B cell (primary cell): ENCODE measurements at regions not wholly inside any gene's neighbourhood (a gene's known extent, or its start where the extent isn't known, plus 50 kb on each side); places are given as distances from the start of the nearest gene placed in this dataset.

ENCODE experiments used
- ATAC-seq: fragments of 200-7000 bp; cut with Tn5 transposase; one replicate; pipeline ENCODE4 v1.10.0; 2021; ENCODE audit warnings: low read depth, mild to moderate bottlenecking, moderate number of reproducible peaks, moderate library complexity
- CTCF ChIA-PET: fragments of 350-600 bp; sonication (Branson Sonifier 250); formaldehyde crosslinking; loops from one replicate; lab custom pipeline; 2021; ENCODE audit warnings: antibody characterized with exemption, inconsistent platforms; lab: Charles Lee
- POLR2A ChIA-PET: fragments of 350-600 bp; sonication (Branson Sonifier 250); formaldehyde crosslinking; loops from one replicate; lab custom pipeline; 2021; ENCODE audit warnings: antibody characterized with exemption; lab: Charles Lee
- DNase-seq: peaks from one replicate; pipeline ENCODE4 v3.0.0; 2013
- H2AFZ ChIP-seq: 2 replicates; pipeline ENCODE4 v1.6.1; 2012; ENCODE audit warnings: mild to moderate bottlenecking, low read depth, low read length; ENCODE audit not compliant: insufficient read depth, poor library complexity, severe bottlenecking
- H3K27ac ChIP-seq, 2 donors: 1 replicate in 1 of 2; 2 replicates in 1 of 2; pipeline ENCODE4 v1.5.1; 2012 to 2013; ENCODE audit warnings: low read length in 2 of 2, mild to moderate bottlenecking in 2 of 2, moderate library complexity in 1 of 2
- H3K27me3 ChIP-seq, 4 experiments: fragments of 200-600 bp in 1 of 4; sonication (generic) in 1 of 4; replicated peaks in 1 of 4; 1 replicate in 2 of 4; 2 replicates in 2 of 4; pipeline versions ENCODE4 v1.6.1 to v1.7.0; 2013 to 2016; ENCODE audit warnings: low read length in 3 of 4, mild to moderate bottlenecking in 2 of 4, mixed read lengths in 1 of 4, moderate library complexity in 1 of 4; ENCODE audit not compliant: insufficient read depth in 4 of 4, control insufficient read depth in 3 of 4; ENCODE audit errors: control extremely low read depth in 1 of 4
- H3K36me3 ChIP-seq, 2 experiments: replicated peaks in 1 of 2; 1 replicate in 1 of 2; 2 replicates in 1 of 2; pipeline versions ENCODE4 v1.6.1 to v1.7.1; 2013; ENCODE audit warnings: low read length in 1 of 2; ENCODE audit not compliant: insufficient read depth in 2 of 2, control insufficient read depth in 1 of 2; ENCODE audit errors: control extremely low read depth in 1 of 2, extremely low read depth in 1 of 2
- H3K4me1 ChIP-seq, 2 donors: fragments of 200-600 bp in 1 of 2; sonication (generic) in 1 of 2; 1 replicate in 1 of 2; 2 replicates in 1 of 2; pipeline versions ENCODE4 v1.5.1 to v1.6.1; 2013 to 2017; ENCODE audit warnings: low read length in 2 of 2; ENCODE audit not compliant: control insufficient read depth in 2 of 2, insufficient read depth in 2 of 2
- H3K4me2 ChIP-seq: replicated peaks from 2 replicates; pipeline ENCODE3; 2012; ENCODE audit warnings: mild to moderate bottlenecking, low read depth, low read length; ENCODE audit not compliant: poor library complexity, severe bottlenecking
- H3K4me3 ChIP-seq, 5 experiments: fragments of 200-600 bp in 1 of 5; sonication (generic) in 1 of 5; 1 replicate in 3 of 5; 2 replicates in 2 of 5; pipeline versions ENCODE4 v1.5.1 to v1.7.0; 2011 to 2016; ENCODE audit warnings: low read length in 4 of 5, mild to moderate bottlenecking in 4 of 5, low read depth in 2 of 5, control low read depth in 1 of 5, moderate library complexity in 1 of 5; ENCODE audit not compliant: insufficient read depth in 1 of 5; ENCODE audit errors: control extremely low read depth in 1 of 5, extremely low read depth in 1 of 5
- H3K79me2 ChIP-seq: fragments of 200-600 bp; sonication (generic); one replicate; pipeline ENCODE4 v1.6.0; 2016; ENCODE audit warnings: low read length; ENCODE audit not compliant: control insufficient read depth, insufficient read depth
- H3K9ac ChIP-seq: fragments of 200-600 bp; sonication (generic); 2 replicates; pipeline ENCODE4 v1.6.1; 2017; ENCODE audit warnings: mild to moderate bottlenecking, low read length, moderate library complexity
- H3K9me3 ChIP-seq, 3 donors: one replicate each; pipeline versions ENCODE4 v1.6.1 to v1.7.1; 2013; ENCODE audit warnings: low read length in 2 of 3; ENCODE audit not compliant: control insufficient read depth in 2 of 3, insufficient read depth in 1 of 3; ENCODE audit errors: control extremely low read depth in 1 of 3
- H4K20me1 ChIP-seq: 2 replicates; pipeline ENCODE4 v1.6.0; 2012; ENCODE audit warnings: mild to moderate bottlenecking, low read length; ENCODE audit not compliant: insufficient read depth, control insufficient read depth, poor library complexity, severe bottlenecking
- H3K27ac Mint-ChIP-seq: one replicate; pipeline ENCODE4 v1.8.0; 2021; ENCODE audit warnings: mixed read lengths
- H3K27me3 Mint-ChIP-seq: one replicate; pipeline ENCODE4 v1.8.0; 2021; ENCODE audit warnings: mixed read lengths
- H3K4me1 Mint-ChIP-seq: one replicate; pipeline ENCODE4 v1.8.0; 2021; ENCODE audit warnings: mixed read lengths
- H3K4me3 Mint-ChIP-seq: one replicate; pipeline ENCODE4 v1.8.0; 2021; ENCODE audit warnings: mixed read lengths
- H3K9me3 Mint-ChIP-seq: one replicate; pipeline ENCODE4 v1.8.0; 2022; ENCODE audit warnings: mixed read lengths; ENCODE audit not compliant: insufficient read depth
- CTCF ChIP-seq: fragments of 200-600 bp; IDR thresholded peaks from one replicate; pipeline ENCODE4 v1.8.0; 2022; ENCODE audit warnings: antibody characterized with exemption, mild to moderate bottlenecking
- EZH2 ChIP-seq: IDR thresholded peaks from 2 replicates; pipeline ENCODE4 v1.6.1; 2012; ENCODE audit warnings: borderline replicate concordance, low read depth, mild to moderate bottlenecking, moderate library complexity, low read length; ENCODE audit not compliant: insufficient read depth, poor library complexity, severe bottlenecking
- WGBS: methylation state at CpG from one replicate; pipeline ENCODE4 v1.1.5; 2013; ENCODE audit warnings: missing lambda C conversion rate; ENCODE audit not compliant: insufficient coverage; 5-methylcytosine and 5-hydroxymethylcytosine counted together
- intact Hi-C: fragments of 100-400 bp; cut with micrococcal nuclease; formaldehyde crosslinking; loops from one replicate; pipeline ENCODE4 v1.10.0; 2022

- POLR2A ChIA-PET, result no interaction called here
- Histone ChIP-seq H3K4me3 (no peak overlapping the region), H3K27ac (no peak overlapping the region), H3K4me2 (no peak overlapping the region), H2AFZ (no peak overlapping the region), H3K36me3 (no peaks in the 10 kb centered on the region), H3K27me3 (peaks cover 0 to 61% (median 9%) of the 10 kb centered on the region in 4 experiments), H3K9ac (no peak overlapping the region), H3K79me2 (no peaks in the 10 kb centered on the region), H3K4me1 (peaks cover 25 to 27% of the 10 kb centered on the region in 2 donors), H3K9me3 (peaks cover 0 to 24% (median 1%) of the 10 kb centered on the region in 3 donors), H4K20me1 (no peaks in the 10 kb centered on the region)
- intact Hi-C loops, result no loop called here
- peaks cover 44% of the 10 kb centered on the region for H3K27me3 Mint-ChIP-seq
- CTCF ChIA-PET, result interaction anchor here (1.3 to 6.0 kb wide), 4 partner anchors 151 to 211 kb away, joined by 3 to 57 read pairs (median 6); partner anchors contain the start of gene ARL4C
- DNase-seq (no peak), ATAC-seq (no peak)
- TF ChIP-seq EZH2 (no peak), CTCF (no peak)
- peaks cover 2% of the 10 kb centered on the region for H3K9me3 Mint-ChIP-seq
- H3K4me1 Mint-ChIP-seq, result peaks cover 31% of the 10 kb centered on the region
- H3K27ac Mint-ChIP-seq, result no peak overlapping the region
- no peak overlapping the region for H3K4me3 Mint-ChIP-seq
- whole genome bisulfite sequencing, result 93% methylated on average over 2 of the region's 8 CpGs
Observed at GRCh38 chr2:234286118-234286598, 210.7 kb downstream of the ARL4C start.

GRCh38 chr2:234285541-234285940 is 211.3 kb downstream of the ARL4C start:
- Histone ChIP-seq H3K36me3 (no peaks in the 10 kb centered on the region), H3K27ac (no peak overlapping the region), H3K4me3 (no peak overlapping the region), H3K4me1 (peaks cover 18 to 21% of the 10 kb centered on the region in 2 donors), H3K27me3 (peaks cover 0 to 54% (median 10%) of the 10 kb centered on the region in 4 experiments), H3K9me3 (peaks cover 0 to 18% (median 1%) of the 10 kb centered on the region in 3 donors), H3K79me2 (no peaks in the 10 kb centered on the region), H3K9ac (no peak overlapping the region), H4K20me1 (no peaks in the 10 kb centered on the region), H2AFZ (no peak overlapping the region), H3K4me2 (no peak overlapping the region)
- ATAC-seq (no peak), DNase-seq (no peak)
- H3K27ac Mint-ChIP-seq, result no peak overlapping the region
- peaks cover 25% of the 10 kb centered on the region for H3K4me1 Mint-ChIP-seq
- peaks cover 2% of the 10 kb centered on the region for H3K9me3 Mint-ChIP-seq
- H3K4me3 Mint-ChIP-seq, result no peak overlapping the region
- peaks cover 48% of the 10 kb centered on the region for H3K27me3 Mint-ChIP-seq
- intact Hi-C loops, result no loop called here
- TF ChIP-seq CTCF (no peak), EZH2 (no peak)
- ChIA-PET CTCF (interaction anchor here (1.3 to 3.0 kb wide), 3 partner anchors 150 to 198 kb away, joined by 3 to 8 read pairs (median 4); no protein-coding TSS in a partner anchor), POLR2A (no interaction called here)
- no CpG with 5 or more reads among the region's 1 CpG for WGBS
